ENCODE measurements at regions not wholly inside any gene's neighbourhood (a gene's known extent, or its start where the extent isn't known, plus 50 kb on each side); places are given as distances from the start of the nearest gene placed in this dataset.

DNA sequence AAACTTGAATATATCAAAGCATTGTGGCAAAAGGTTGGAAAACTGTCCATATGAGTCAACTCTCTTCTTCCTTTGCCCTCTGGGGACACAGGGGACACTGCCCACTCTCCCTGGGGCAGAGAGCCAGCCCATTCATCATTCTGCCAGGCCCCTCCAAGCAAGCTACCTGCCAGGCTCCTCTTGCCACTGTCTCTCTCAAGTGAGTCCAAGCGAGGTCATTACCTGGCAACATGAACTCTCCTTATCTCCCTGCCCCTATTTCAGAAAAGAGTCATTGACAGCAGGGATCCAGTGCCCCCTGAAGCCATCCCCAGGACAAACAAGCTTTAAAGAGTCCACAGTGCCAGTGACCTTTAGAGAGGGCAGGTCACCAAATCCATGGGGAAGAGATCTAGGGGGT is 312.7 kb upstream of the PPARGC1A start:
- Histone ChIP-seq H3K36me3 (ENCODE audit: control insufficient read depth in 1 of 2, insufficient read depth in 2 of 2, low read length in 2 of 2) (no peaks in the 10 kb centered on the region), H3K4me3 (ENCODE audit: low read depth in 1 of 2, low read length in 2 of 2) (no peak overlapping the region), H3K4me1 (ENCODE audit: control insufficient read depth in 1 of 2, insufficient read depth in 2 of 2, low read length in 2 of 2) (no peaks in the 10 kb centered on the region), H3K9me3 (ENCODE audit: control insufficient read depth in 1 of 2, low read length in 2 of 2) (no peaks in the 10 kb centered on the region), H3K27ac (ENCODE audit: low read length) (no peak overlapping the region), H3K27me3 (ENCODE audit: low read depth, low read length) (no peaks in the 10 kb centered on the region)

GRCh38 chr4:24197955-24198354 is 308.1 kb upstream of the PPARGC1A start:
- Histone ChIP-seq H3K27ac (ENCODE audit: low read length) (no peak overlapping the region), H3K4me1 (ENCODE audit: control insufficient read depth in 1 of 2, insufficient read depth in 2 of 2, low read length in 2 of 2) (no peaks in the 10 kb centered on the region), H3K9me3 (ENCODE audit: control insufficient read depth in 1 of 2, low read length in 2 of 2) (no peaks in the 10 kb centered on the region), H3K36me3 (ENCODE audit: control insufficient read depth in 1 of 2, insufficient read depth in 2 of 2, low read length in 2 of 2) (no peaks in the 10 kb centered on the region), H3K27me3 (ENCODE audit: low read depth, low read length) (no peaks in the 10 kb centered on the region), H3K4me3 (ENCODE audit: low read depth in 1 of 2, low read length in 2 of 2) (no peak overlapping the region)

GRCh38 chr4:24196785-24197184 is 306.9 kb upstream of the PPARGC1A start:
- Histone ChIP-seq H3K4me1 (ENCODE audit: control insufficient read depth in 1 of 2, insufficient read depth in 2 of 2, low read length in 2 of 2) (no peaks in the 10 kb centered on the region), H3K4me3 (ENCODE audit: low read depth in 1 of 2, low read length in 2 of 2) (no peak overlapping the region), H3K27me3 (ENCODE audit: low read depth, low read length) (no peaks in the 10 kb centered on the region), H3K27ac (ENCODE audit: low read length) (no peak overlapping the region), H3K36me3 (ENCODE audit: control insufficient read depth in 1 of 2, insufficient read depth in 2 of 2, low read length in 2 of 2) (no peaks in the 10 kb centered on the region), H3K9me3 (ENCODE audit: control insufficient read depth in 1 of 2, low read length in 2 of 2) (no peaks in the 10 kb centered on the region)

- H3K27ac ChIP-seq (ENCODE audit: low read length): no peak overlapping the region
- no peak overlapping the region for H3K4me3 ChIP-seq (ENCODE audit: low read depth in 1 of 2, low read length in 2 of 2)
- H3K36me3 ChIP-seq (ENCODE audit: control insufficient read depth in 1 of 2, insufficient read depth in 2 of 2, low read length in 2 of 2): no peaks in the 10 kb centered on the region
- H3K9me3 ChIP-seq (ENCODE audit: control insufficient read depth in 1 of 2, low read length in 2 of 2): no peaks in the 10 kb centered on the region
- no peaks in the 10 kb centered on the region for H3K4me1 ChIP-seq (ENCODE audit: control insufficient read depth in 1 of 2, insufficient read depth in 2 of 2, low read length in 2 of 2)
- H3K27me3 ChIP-seq (ENCODE audit: low read depth, low read length): no peaks in the 10 kb centered on the region
Measured at GRCh38 chr4:24195991-24196736, 306.3 kb upstream of the PPARGC1A start.

GRCh38 chr4:24192018-24192641 is 302.3 kb upstream of the PPARGC1A start:
- Histone ChIP-seq H3K27me3 (ENCODE audit: low read depth, low read length) (no peaks in the 10 kb centered on the region), H3K9me3 (ENCODE audit: control insufficient read depth in 1 of 2, low read length in 2 of 2) (no peaks in the 10 kb centered on the region), H3K27ac (ENCODE audit: low read length) (no peak overlapping the region), H3K36me3 (ENCODE audit: control insufficient read depth in 1 of 2, insufficient read depth in 2 of 2, low read length in 2 of 2) (no peaks in the 10 kb centered on the region), H3K4me1 (ENCODE audit: control insufficient read depth in 1 of 2, insufficient read depth in 2 of 2, low read length in 2 of 2) (no peaks in the 10 kb centered on the region), H3K4me3 (ENCODE audit: low read depth in 1 of 2, low read length in 2 of 2) (no peak overlapping the region)

DNA sequence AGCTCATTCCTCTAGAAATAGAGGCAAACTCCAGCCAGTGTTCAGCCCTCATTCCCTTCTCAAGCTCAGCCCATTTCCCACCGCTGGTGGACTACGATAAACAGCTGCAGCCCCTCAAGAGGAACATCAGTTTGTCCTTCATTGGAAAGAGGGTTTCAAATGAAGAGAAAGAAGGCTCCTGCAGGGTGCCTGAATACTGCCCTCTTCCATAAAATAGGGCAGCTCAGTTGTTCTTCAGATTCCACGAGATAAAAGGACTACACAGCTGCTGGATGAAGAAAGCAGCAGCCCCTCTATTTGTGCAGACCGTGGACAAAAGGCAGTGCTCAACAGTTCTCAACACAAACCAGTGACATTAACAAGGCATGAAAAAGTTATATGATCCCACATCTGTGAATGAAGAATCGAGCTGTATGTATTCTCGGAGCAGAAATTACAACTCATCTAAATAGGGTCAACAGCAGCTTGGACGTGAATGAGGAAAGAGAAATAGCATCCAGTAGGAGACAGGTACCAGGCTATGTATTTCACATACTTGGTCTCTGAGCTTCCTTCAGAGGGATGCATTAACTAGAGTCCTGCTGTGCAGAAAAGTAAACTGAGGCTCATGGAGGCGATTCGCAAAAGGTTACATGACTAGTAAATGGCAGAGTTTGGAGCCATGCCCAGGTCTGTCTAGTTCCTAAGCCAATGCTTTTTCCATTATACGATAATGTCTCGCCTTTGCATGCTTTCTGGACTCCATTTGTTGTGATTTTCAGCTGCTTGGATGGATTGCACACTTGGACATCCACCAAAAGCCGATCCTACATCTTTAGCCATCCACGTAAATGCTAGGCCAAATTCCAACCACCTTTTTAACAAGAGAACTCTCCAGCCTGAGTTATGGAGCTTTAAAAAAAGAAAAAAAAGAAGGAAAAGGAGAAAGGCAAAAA is 301.2 kb upstream of the PPARGC1A start:
- H3K27me3 ChIP-seq (ENCODE audit: low read depth, low read length): no peaks in the 10 kb centered on the region
- H3K36me3 ChIP-seq (ENCODE audit: control insufficient read depth in 1 of 2, insufficient read depth in 2 of 2, low read length in 2 of 2): no peaks in the 10 kb centered on the region
- H3K4me1 ChIP-seq (ENCODE audit: control insufficient read depth in 1 of 2, insufficient read depth in 2 of 2, low read length in 2 of 2): no peaks in the 10 kb centered on the region
- no peak overlapping the region for H3K27ac ChIP-seq (ENCODE audit: low read length)
- no peak overlapping the region for H3K4me3 ChIP-seq (ENCODE audit: low read depth in 1 of 2, low read length in 2 of 2)
- no peaks in the 10 kb centered on the region for H3K9me3 ChIP-seq (ENCODE audit: control insufficient read depth in 1 of 2, low read length in 2 of 2)

GRCh38 chr4:24188459-24188858 is 298.6 kb upstream of the PPARGC1A start:
- Histone ChIP-seq H3K9me3 (ENCODE audit: control insufficient read depth in 1 of 2, low read length in 2 of 2) (no peaks in the 10 kb centered on the region), H3K27ac (ENCODE audit: low read length) (no peak overlapping the region), H3K36me3 (ENCODE audit: control insufficient read depth in 1 of 2, insufficient read depth in 2 of 2, low read length in 2 of 2) (no peaks in the 10 kb centered on the region), H3K27me3 (ENCODE audit: low read depth, low read length) (no peaks in the 10 kb centered on the region), H3K4me3 (ENCODE audit: low read depth in 1 of 2, low read length in 2 of 2) (no peak overlapping the region), H3K4me1 (ENCODE audit: control insufficient read depth in 1 of 2, insufficient read depth in 2 of 2, low read length in 2 of 2) (no peaks in the 10 kb centered on the region)

GRCh38 chr4:24186466-24186865 is 296.6 kb upstream of the PPARGC1A start:
- Histone ChIP-seq H3K4me1 (ENCODE audit: control insufficient read depth in 1 of 2, insufficient read depth in 2 of 2, low read length in 2 of 2) (no peaks in the 10 kb centered on the region), H3K9me3 (ENCODE audit: control insufficient read depth in 1 of 2, low read length in 2 of 2) (no peaks in the 10 kb centered on the region), H3K36me3 (ENCODE audit: control insufficient read depth in 1 of 2, insufficient read depth in 2 of 2, low read length in 2 of 2) (no peaks in the 10 kb centered on the region), H3K27me3 (ENCODE audit: low read depth, low read length) (no peaks in the 10 kb centered on the region), H3K27ac (ENCODE audit: low read length) (no peak overlapping the region), H3K4me3 (ENCODE audit: low read depth in 1 of 2, low read length in 2 of 2) (no peak overlapping the region)

DNA sequence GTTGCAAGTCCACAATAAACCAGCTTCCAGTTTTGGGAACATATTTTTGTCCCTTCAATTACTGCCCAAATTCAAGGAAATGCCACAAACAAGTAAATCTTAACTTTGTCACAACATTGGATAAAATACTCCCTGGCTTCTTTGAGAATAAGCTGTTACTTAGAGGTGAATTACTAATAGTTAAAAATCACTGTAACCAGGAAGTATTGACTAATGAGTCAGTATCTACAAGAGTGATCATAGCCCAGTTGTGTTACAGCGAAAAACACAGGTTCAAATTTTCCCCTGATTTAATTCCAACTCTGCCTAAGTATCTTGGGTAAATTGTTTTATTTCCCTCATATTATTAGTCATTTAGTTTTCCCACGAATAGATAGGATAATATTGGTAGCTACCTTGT is 291.2 kb upstream of the PPARGC1A start:
- Histone ChIP-seq H3K4me3 (ENCODE audit: low read depth in 1 of 2, low read length in 2 of 2) (no peak overlapping the region), H3K9me3 (ENCODE audit: control insufficient read depth in 1 of 2, low read length in 2 of 2) (no peaks in the 10 kb centered on the region), H3K27me3 (ENCODE audit: low read depth, low read length) (no peaks in the 10 kb centered on the region), H3K4me1 (ENCODE audit: control insufficient read depth in 1 of 2, insufficient read depth in 2 of 2, low read length in 2 of 2) (no peaks in the 10 kb centered on the region), H3K27ac (ENCODE audit: low read length) (no peak overlapping the region), H3K36me3 (ENCODE audit: control insufficient read depth in 1 of 2, insufficient read depth in 2 of 2, low read length in 2 of 2) (no peaks in the 10 kb centered on the region)

GRCh38 chr4:24180586-24180985 is 290.7 kb upstream of the PPARGC1A start:
- no peaks in the 10 kb centered on the region for H3K4me1 ChIP-seq (ENCODE audit: control insufficient read depth in 1 of 2, insufficient read depth in 2 of 2, low read length in 2 of 2)
- H3K36me3 ChIP-seq (ENCODE audit: control insufficient read depth in 1 of 2, insufficient read depth in 2 of 2, low read length in 2 of 2): no peaks in the 10 kb centered on the region
- no peaks in the 10 kb centered on the region for H3K27me3 ChIP-seq (ENCODE audit: low read depth, low read length)
- no peak overlapping the region for H3K4me3 ChIP-seq (ENCODE audit: low read depth in 1 of 2, low read length in 2 of 2)
- H3K27ac ChIP-seq (ENCODE audit: low read length): no peak overlapping the region
- no peaks in the 10 kb centered on the region for H3K9me3 ChIP-seq (ENCODE audit: control insufficient read depth in 1 of 2, low read length in 2 of 2)

DNA sequence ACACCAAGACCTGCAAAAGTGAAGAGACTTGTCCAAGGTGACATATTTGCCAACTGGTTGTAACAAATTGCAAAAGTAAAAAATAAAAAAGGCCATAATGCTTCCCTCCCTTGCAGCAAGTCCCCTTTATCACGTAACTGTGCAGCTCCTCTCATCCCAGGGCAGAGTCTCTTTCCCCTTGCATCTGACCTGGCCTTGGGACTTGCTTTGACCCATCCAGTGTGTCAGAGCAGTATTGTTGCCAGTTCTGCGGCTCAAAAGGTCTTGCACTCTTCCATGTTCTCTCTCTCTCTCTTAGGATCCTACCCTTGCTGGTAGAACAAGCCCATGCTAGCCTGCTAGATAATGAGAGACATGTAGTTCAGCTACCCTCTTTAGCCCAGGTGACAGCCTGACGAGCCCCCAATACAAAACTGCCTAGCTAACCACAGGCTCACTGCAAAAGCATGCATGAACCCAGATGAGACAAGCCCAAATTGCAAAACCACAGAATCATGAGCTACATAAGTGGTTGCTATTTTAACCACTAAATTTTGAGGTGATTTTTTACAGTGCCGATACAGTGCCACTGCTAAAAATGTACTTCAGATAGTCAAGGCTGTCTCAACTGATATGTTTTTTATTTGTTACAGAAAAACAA is 289.5 kb upstream of the PPARGC1A start:
- Histone ChIP-seq H3K4me1 (ENCODE audit: control insufficient read depth in 1 of 2, insufficient read depth in 2 of 2, low read length in 2 of 2) (no peaks in the 10 kb centered on the region), H3K36me3 (ENCODE audit: control insufficient read depth in 1 of 2, insufficient read depth in 2 of 2, low read length in 2 of 2) (no peaks in the 10 kb centered on the region)

More for the DNA sequence above, 289.5 kb upstream of the PPARGC1A start:
- no peak overlapping the region for H3K4me3 ChIP-seq (ENCODE audit: low read depth in 1 of 2, low read length in 2 of 2)
- H3K9me3 ChIP-seq (ENCODE audit: control insufficient read depth in 1 of 2, low read length in 2 of 2): no peaks in the 10 kb centered on the region
- H3K27ac ChIP-seq (ENCODE audit: low read length): no peak overlapping the region
- H3K27me3 ChIP-seq (ENCODE audit: low read depth, low read length): no peaks in the 10 kb centered on the region
